Activated naive CD8-positive, alpha-beta T cell treated with anti-CD3 and anti-CD28 coated beads, Interleukin-2, amount 50 U/mL, for 24 hours (primary cell): ENCODE measurements at regions not wholly inside any gene's neighbourhood (a gene's known extent, or its start where the extent isn't known, plus 50 kb on each side); places are given as distances from the start of the nearest gene placed in this dataset.

Source experiments
- ATAC-seq: fragments of 150-1000 bp; cut with Tn5 transposase; one replicate; pipeline ENCODE4 v1.10.0; 2021
- DNase-seq: peaks from one replicate; pipeline ENCODE4 v3.0.0; 2021
- H3K27ac Mint-ChIP-seq: one replicate; pipeline ENCODE4 v1.8.0; 2021; ENCODE audit warnings: mild to moderate bottlenecking, mixed read lengths
- H3K27me3 Mint-ChIP-seq: one replicate; pipeline ENCODE4 v1.8.0; 2021; ENCODE audit warnings: mixed read lengths
- H3K36me3 Mint-ChIP-seq: one replicate; pipeline ENCODE4 v1.8.0; 2021; ENCODE audit warnings: low read depth, mixed read lengths
- H3K4me1 Mint-ChIP-seq: one replicate; pipeline ENCODE4 v1.8.0; 2021; ENCODE audit warnings: mixed read lengths
- H3K4me3 Mint-ChIP-seq: one replicate; pipeline ENCODE4 v1.8.0; 2021; ENCODE audit warnings: mild to moderate bottlenecking, moderate library complexity, mixed read lengths
- H3K9me3 Mint-ChIP-seq: one replicate; pipeline ENCODE4 v1.8.0; 2021; ENCODE audit warnings: mixed read lengths

DNA sequence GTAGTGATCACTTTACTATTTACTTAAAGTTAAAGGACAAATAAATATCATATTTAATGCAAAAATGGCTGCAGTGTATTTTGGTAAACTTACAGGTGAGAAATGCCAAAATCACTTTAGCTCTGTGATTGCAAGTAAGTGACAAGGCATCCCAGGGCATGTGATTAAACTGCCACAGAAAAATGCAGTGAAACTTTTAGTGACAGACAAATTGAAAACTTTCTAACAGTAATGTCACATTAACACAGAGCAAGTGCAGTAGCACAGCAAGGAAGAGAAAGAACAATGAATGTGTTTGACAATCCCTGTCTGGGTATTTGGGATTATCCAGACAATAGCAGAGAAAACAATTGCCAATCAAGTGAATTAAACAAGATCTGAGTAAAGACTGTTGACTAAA, 606.8 kb downstream of the SLCO4C1 start:
- Mint-ChIP-seq H3K27me3 (no peaks in the 10 kb centered on the region), H3K9me3 (no peaks in the 10 kb centered on the region), H3K4me1 (no peaks in the 10 kb centered on the region), H3K27ac (no peak overlapping the region), H3K36me3 (no peaks in the 10 kb centered on the region), H3K4me3 (no peak overlapping the region)
- no peak for DNase-seq
- ATAC-seq, result no peak

GRCh38 chr5:101688156-101688555, 607.9 kb downstream of the SLCO4C1 start:
- no peak overlapping the region for H3K27ac Mint-ChIP-seq

DNA sequence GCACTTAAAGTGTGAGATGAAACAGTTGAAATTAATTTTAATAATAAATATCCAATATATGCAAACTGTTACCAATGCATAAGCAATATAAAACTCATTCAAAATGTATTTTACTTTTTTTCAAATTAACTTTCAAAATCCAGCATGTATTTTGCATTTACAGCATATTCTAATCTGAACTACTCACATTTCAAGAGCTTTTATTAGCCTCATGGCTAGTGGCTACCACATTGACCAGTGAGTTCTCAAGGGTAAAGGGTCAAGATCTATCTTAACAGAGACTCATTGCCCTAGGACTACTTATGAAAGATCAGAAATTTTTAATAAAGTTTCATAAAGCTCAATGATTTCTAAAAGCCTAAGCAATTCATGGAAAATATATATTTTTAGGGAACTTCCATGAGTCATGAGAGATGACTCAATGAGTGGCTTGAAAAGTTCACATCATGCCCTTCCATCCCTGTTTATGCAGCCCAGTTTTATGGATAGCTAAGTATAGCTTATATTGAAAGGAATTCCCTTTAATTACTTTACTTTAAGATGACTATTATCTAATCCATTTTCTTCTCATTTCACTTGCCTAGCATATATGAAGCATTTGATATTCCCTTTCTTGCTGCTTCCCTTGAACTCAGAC, 608.6 kb downstream of the SLCO4C1 start:
- Mint-ChIP-seq H3K4me1 (no peaks in the 10 kb centered on the region), H3K27ac (no peak overlapping the region), H3K27me3 (no peaks in the 10 kb centered on the region), H3K4me3 (no peak overlapping the region), H3K9me3 (no peaks in the 10 kb centered on the region), H3K36me3 (no peaks in the 10 kb centered on the region)
- DNase-seq, result no peak
- ATAC-seq, result no peak

More at GRCh38 chr5:101688156-101688555, 607.9 kb downstream of the SLCO4C1 start:
- no peak overlapping the region for H3K4me3 Mint-ChIP-seq
- no peak for DNase-seq
- no peaks in the 10 kb centered on the region for H3K27me3 Mint-ChIP-seq
- H3K9me3 Mint-ChIP-seq, result no peaks in the 10 kb centered on the region
- no peak for ATAC-seq
- no peaks in the 10 kb centered on the region for H3K4me1 Mint-ChIP-seq
- H3K36me3 Mint-ChIP-seq, result no peaks in the 10 kb centered on the region

GRCh38 chr5:101686536-101687157, 609.4 kb downstream of the SLCO4C1 start:
- no peaks in the 10 kb centered on the region for H3K9me3 Mint-ChIP-seq
- H3K27ac Mint-ChIP-seq, result no peak overlapping the region
- no peaks in the 10 kb centered on the region for H3K4me1 Mint-ChIP-seq
- no peaks in the 10 kb centered on the region for H3K27me3 Mint-ChIP-seq
- H3K4me3 Mint-ChIP-seq, result no peak overlapping the region
- no peaks in the 10 kb centered on the region for H3K36me3 Mint-ChIP-seq
- ATAC-seq, result no peak
- no peak for DNase-seq

DNA sequence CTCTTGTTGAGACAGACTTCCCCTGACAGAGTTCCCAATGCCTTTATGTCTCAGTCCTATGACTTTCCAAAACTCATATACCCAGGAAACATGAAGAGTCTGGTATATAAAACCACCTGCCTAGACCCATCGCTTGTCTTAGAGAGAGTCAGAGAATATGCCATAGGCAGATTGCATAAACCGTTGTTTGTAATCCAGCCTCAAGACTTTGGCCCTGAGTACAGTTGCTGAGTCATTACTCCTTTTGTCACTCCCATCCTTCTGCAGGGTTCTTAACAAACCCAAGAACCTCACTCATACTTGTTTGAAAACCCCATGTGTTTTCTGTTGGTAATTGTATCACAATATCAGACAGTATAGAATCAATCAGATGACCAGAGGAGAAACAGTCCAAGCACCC, 616.3 kb downstream of the SLCO4C1 start:
- no peaks in the 10 kb centered on the region for H3K36me3 Mint-ChIP-seq
- no peaks in the 10 kb centered on the region for H3K9me3 Mint-ChIP-seq
- H3K27ac Mint-ChIP-seq, result no peak overlapping the region
- ATAC-seq, result no peak
- DNase-seq, result no peak
- H3K27me3 Mint-ChIP-seq, result peaks cover 2% of the 10 kb centered on the region
- no peak overlapping the region for H3K4me3 Mint-ChIP-seq
- H3K4me1 Mint-ChIP-seq, result no peaks in the 10 kb centered on the region

- H3K27ac Mint-ChIP-seq, result no peak overlapping the region
- no peaks in the 10 kb centered on the region for H3K4me1 Mint-ChIP-seq
- ATAC-seq (no peak), DNase-seq (peak; percentile 46)
- no peaks in the 10 kb centered on the region for H3K9me3 Mint-ChIP-seq
- no peak overlapping the region for H3K4me3 Mint-ChIP-seq
- no peaks in the 10 kb centered on the region for H3K36me3 Mint-ChIP-seq
- peaks cover 2% of the 10 kb centered on the region for H3K27me3 Mint-ChIP-seq
Observed at GRCh38 chr5:101678481-101679193, 617.4 kb downstream of the SLCO4C1 start.

DNA sequence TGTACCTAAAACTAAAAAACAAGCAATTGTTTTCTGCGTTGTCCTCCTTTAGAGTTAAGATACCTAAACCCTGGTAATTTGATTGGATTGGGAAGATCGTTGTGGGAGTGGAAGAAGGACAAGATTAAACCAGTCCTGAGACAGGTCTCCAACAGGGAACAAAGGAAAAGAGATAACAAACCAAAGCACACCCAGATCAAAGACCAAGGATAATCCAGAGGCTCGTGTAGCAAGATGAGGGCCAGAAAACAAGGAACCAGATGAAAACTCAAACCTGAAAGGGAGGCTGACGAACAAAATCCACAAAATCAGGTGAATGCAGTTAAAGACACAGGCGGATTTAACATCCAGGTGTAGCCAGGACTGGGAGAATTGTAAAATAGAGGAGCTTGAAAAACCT, 618.1 kb downstream of the SLCO4C1 start:
- no peak overlapping the region for H3K4me3 Mint-ChIP-seq
- ATAC-seq, result no peak
- DNase-seq, result no peak
- H3K27ac Mint-ChIP-seq, result no peak overlapping the region
- H3K9me3 Mint-ChIP-seq, result no peaks in the 10 kb centered on the region
- H3K4me1 Mint-ChIP-seq, result no peaks in the 10 kb centered on the region
- H3K36me3 Mint-ChIP-seq, result no peaks in the 10 kb centered on the region
- H3K27me3 Mint-ChIP-seq, result peaks cover 2% of the 10 kb centered on the region

DNA sequence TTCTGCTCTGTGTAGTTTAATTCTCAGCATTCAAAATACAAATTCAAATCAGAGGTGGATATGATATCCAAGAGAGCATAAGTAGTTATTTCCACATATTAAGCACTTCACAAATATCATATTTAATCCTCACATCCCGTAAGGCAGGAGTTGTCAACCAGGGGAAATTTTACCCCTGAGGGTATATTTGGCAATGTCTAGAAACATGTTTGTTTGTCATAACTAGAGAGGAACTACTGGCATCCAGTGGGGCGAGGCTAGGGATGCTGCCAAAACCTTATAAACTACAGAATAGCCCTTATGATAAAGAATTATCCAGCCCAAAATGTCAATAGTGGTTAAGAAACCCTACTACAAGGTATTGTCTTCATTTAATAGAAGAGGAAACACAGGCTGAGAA, 619.4 kb downstream of the SLCO4C1 start:
- DNase-seq (no peak), ATAC-seq (no peak)
- Mint-ChIP-seq H3K4me1 (no peaks in the 10 kb centered on the region), H3K27me3 (peaks cover 2% of the 10 kb centered on the region), H3K27ac (no peak overlapping the region), H3K36me3 (no peaks in the 10 kb centered on the region), H3K4me3 (no peak overlapping the region), H3K9me3 (no peaks in the 10 kb centered on the region)

DNA sequence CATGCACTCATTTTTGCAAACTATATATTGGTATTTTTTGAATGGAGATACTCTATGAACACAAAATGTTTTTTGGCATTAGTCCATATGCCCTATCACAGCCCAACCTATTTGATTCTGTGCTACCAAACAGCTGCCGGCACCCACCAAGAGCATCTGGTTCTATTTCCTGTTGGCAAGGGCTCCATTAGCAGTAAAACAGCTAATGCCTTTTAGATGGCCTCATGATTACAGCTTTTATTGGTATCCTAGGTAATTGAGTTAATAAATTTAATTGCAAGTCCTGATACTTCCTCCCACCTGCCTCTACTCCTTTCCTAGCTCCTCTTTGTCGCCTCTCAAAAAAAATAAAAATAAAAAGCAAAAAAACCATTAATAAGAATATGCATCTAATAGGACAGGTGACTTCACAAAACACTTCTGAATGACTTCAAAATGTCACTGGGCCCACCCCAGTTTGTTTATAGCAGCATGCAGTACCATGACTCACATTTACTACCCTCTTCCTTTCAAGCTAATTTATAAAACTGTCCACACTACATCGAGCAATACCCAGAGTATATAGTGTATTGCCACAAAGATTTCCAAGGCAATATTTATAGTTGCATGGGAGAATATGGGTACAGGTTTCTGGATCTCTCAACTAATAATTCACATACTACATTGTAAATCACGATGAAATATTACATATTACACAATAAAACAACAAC, 620.4 kb downstream of the SLCO4C1 start:
- Mint-ChIP-seq H3K27me3 (peaks cover 2% of the 10 kb centered on the region), H3K36me3 (no peaks in the 10 kb centered on the region), H3K27ac (no peak overlapping the region), H3K4me3 (no peak overlapping the region), H3K4me1 (no peaks in the 10 kb centered on the region), H3K9me3 (no peaks in the 10 kb centered on the region)
- ATAC-seq (no peak), DNase-seq (no peak)

DNA sequence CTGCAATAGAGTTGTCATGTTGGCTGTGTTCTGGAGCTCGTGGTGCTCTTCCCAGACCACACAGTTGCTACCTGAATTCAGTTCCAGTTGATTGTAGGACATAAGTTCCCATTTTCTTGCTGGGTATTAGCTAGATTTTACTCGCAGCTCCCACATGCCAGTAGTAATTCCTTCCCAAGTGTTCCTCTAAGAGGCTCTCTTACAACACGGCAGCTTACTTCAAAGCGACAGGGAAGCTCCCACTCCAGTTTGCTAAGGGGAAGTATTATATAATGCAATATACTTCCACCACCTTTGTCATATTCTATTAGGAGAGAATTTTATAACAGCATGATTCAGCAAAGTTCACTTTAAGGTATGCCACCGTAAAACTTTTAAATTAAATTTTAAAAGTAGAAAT, 623.0 kb downstream of the SLCO4C1 start:
- no peak overlapping the region for H3K27ac Mint-ChIP-seq
- DNase-seq (no peak), ATAC-seq (no peak)
- H3K4me1 Mint-ChIP-seq, result no peaks in the 10 kb centered on the region
- H3K36me3 Mint-ChIP-seq, result no peaks in the 10 kb centered on the region
- no peak overlapping the region for H3K4me3 Mint-ChIP-seq
- H3K9me3 Mint-ChIP-seq, result no peaks in the 10 kb centered on the region
- peaks cover 2% of the 10 kb centered on the region for H3K27me3 Mint-ChIP-seq

- no peaks in the 10 kb centered on the region for H3K36me3 Mint-ChIP-seq
- DNase-seq, result no peak
Observed at GRCh38 chr5:101664071-101664791, 631.9 kb downstream of the SLCO4C1 start.

GRCh38 chr5:101663543-101663942, 632.5 kb downstream of the SLCO4C1 start:
- Mint-ChIP-seq H3K27ac (no peak overlapping the region), H3K4me1 (no peaks in the 10 kb centered on the region), H3K9me3 (no peaks in the 10 kb centered on the region), H3K27me3 (no peaks in the 10 kb centered on the region), H3K36me3 (no peaks in the 10 kb centered on the region), H3K4me3 (no peak overlapping the region)
- no peak for DNase-seq
- ATAC-seq, result no peak

More at GRCh38 chr5:101664071-101664791, 631.9 kb downstream of the SLCO4C1 start:
- no peaks in the 10 kb centered on the region for H3K27me3 Mint-ChIP-seq
- no peak for ATAC-seq
- no peak overlapping the region for H3K27ac Mint-ChIP-seq
- H3K4me3 Mint-ChIP-seq, result no peak overlapping the region
- no peaks in the 10 kb centered on the region for H3K9me3 Mint-ChIP-seq
- H3K4me1 Mint-ChIP-seq, result no peaks in the 10 kb centered on the region

GRCh38 chr5:101662263-101662662, 633.8 kb downstream of the SLCO4C1 start:
- H3K4me3 Mint-ChIP-seq, result no peak overlapping the region
- H3K36me3 Mint-ChIP-seq, result no peaks in the 10 kb centered on the region
- H3K27ac Mint-ChIP-seq, result no peak overlapping the region
- H3K9me3 Mint-ChIP-seq, result no peaks in the 10 kb centered on the region
- no peak for ATAC-seq
- H3K4me1 Mint-ChIP-seq, result no peaks in the 10 kb centered on the region
- no peak for DNase-seq
- no peaks in the 10 kb centered on the region for H3K27me3 Mint-ChIP-seq

DNA sequence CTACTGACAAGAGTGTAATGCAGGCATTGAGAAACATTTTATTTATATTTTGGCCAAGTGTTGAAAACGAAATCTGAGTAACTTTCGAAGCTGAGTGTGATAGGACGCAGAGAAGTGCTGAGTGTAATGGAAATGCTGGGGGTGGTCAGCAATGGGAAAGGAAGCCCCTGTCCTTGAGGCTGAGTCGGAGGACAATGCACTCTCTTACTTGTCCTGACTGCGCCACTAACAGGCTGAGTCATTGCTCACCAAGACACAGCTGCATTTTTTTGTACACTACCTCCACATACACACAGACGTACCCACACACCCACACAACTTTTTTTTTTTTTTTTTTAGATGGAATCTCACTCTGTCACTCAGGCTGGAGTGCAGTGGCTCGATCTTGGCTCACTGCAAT, 637.7 kb downstream of the SLCO4C1 start:
- no peaks in the 10 kb centered on the region for H3K27me3 Mint-ChIP-seq
- no peak overlapping the region for H3K27ac Mint-ChIP-seq
- no peaks in the 10 kb centered on the region for H3K36me3 Mint-ChIP-seq
- H3K9me3 Mint-ChIP-seq, result no peaks in the 10 kb centered on the region
- no peaks in the 10 kb centered on the region for H3K4me1 Mint-ChIP-seq
- no peak for ATAC-seq
- no peak for DNase-seq
- no peak overlapping the region for H3K4me3 Mint-ChIP-seq
